ENCODE measurements at regions not wholly inside any gene's neighbourhood (a gene's known extent, or its start where the extent isn't known, plus 50 kb on each side); places are given as distances from the start of the nearest gene placed in this dataset.

- no peak for DNase-seq (ENCODE audit: low read depth, low spot score)
- H3K4me3 ChIP-seq (ENCODE audit: low read length): no peak overlapping the region
Measured at GRCh38 chr4:96092151-96092705, 252.3 kb downstream of the PDHA2 start.

- no peak for DNase-seq (ENCODE audit: low read depth, low spot score)
- H3K4me3 ChIP-seq (ENCODE audit: low read length): no peak overlapping the region
Measured at GRCh38 chr4:96093057-96093456, 253.2 kb downstream of the PDHA2 start.

GRCh38 chr4:96093563-96093962 lies 253.7 kb downstream of the PDHA2 start:
- H3K4me3 ChIP-seq (ENCODE audit: low read length): no peak overlapping the region

GRCh38 chr4:96094183-96094582 lies 254.3 kb downstream of the PDHA2 start:
- no peak for DNase-seq (ENCODE audit: low read depth, low spot score)
- no peak overlapping the region for H3K4me3 ChIP-seq (ENCODE audit: low read length)

More at GRCh38 chr4:96093563-96093962, 253.7 kb downstream of the PDHA2 start:
- DNase-seq (ENCODE audit: low read depth, low spot score): no peak

- H3K4me3 ChIP-seq (ENCODE audit: low read length): no peak overlapping the region
- no peak for DNase-seq (ENCODE audit: low read depth, low spot score)
Measured at GRCh38 chr4:96097040-96097607, 257.2 kb downstream of the PDHA2 start.

- no peak overlapping the region for H3K4me3 ChIP-seq (ENCODE audit: low read length)
- no peak for DNase-seq (ENCODE audit: low read depth, low spot score)
Measured at GRCh38 chr4:96097693-96098092, 257.8 kb downstream of the PDHA2 start.

- no peak overlapping the region for H3K4me3 ChIP-seq (ENCODE audit: low read length)
- no peak for DNase-seq (ENCODE audit: low read depth, low spot score)
Measured at GRCh38 chr4:96099031-96099430, 259.1 kb downstream of the PDHA2 start.

GRCh38 chr4:96102541-96103026 lies 262.7 kb downstream of the PDHA2 start:
- H3K4me3 ChIP-seq (ENCODE audit: low read length): no peak overlapping the region
- no peak for DNase-seq (ENCODE audit: low read depth, low spot score)

- no peak overlapping the region for H3K4me3 ChIP-seq (ENCODE audit: low read length)
- DNase-seq (ENCODE audit: low read depth, low spot score): no peak
Measured at GRCh38 chr4:96103086-96103485, 263.2 kb downstream of the PDHA2 start.

- no peak overlapping the region for H3K4me3 ChIP-seq (ENCODE audit: low read length)
- DNase-seq (ENCODE audit: low read depth, low spot score): no peak
Measured at GRCh38 chr4:96108146-96108545, 268.3 kb downstream of the PDHA2 start.

GRCh38 chr4:96112631-96113030 lies 272.7 kb downstream of the PDHA2 start:
- H3K4me3 ChIP-seq (ENCODE audit: low read length): no peak overlapping the region
- no peak for DNase-seq (ENCODE audit: low read depth, low spot score)

GRCh38 chr4:96120206-96120605 lies 280.3 kb downstream of the PDHA2 start:
- H3K4me3 ChIP-seq (ENCODE audit: low read length): no peak overlapping the region
- no peak for DNase-seq (ENCODE audit: low read depth, low spot score)

- no peak overlapping the region for H3K4me3 ChIP-seq (ENCODE audit: low read length)
- no peak for DNase-seq (ENCODE audit: low read depth, low spot score)
Measured at GRCh38 chr4:96126227-96126626, 286.3 kb downstream of the PDHA2 start.

GRCh38 chr4:96131186-96131585 lies 291.3 kb downstream of the PDHA2 start:
- no peak for DNase-seq (ENCODE audit: low read depth, low spot score)
- no peak overlapping the region for H3K4me3 ChIP-seq (ENCODE audit: low read length)

GRCh38 chr4:96134806-96135205 lies 294.9 kb downstream of the PDHA2 start:
- no peak for DNase-seq (ENCODE audit: low read depth, low spot score)
- H3K4me3 ChIP-seq (ENCODE audit: low read length): no peak overlapping the region

GRCh38 chr4:96136056-96136455 lies 296.2 kb downstream of the PDHA2 start:
- no peak for DNase-seq (ENCODE audit: low read depth, low spot score)
- no peak overlapping the region for H3K4me3 ChIP-seq (ENCODE audit: low read length)

GRCh38 chr4:96139251-96139929 lies 299.5 kb downstream of the PDHA2 start:
- DNase-seq (ENCODE audit: low read depth, low spot score): no peak

GRCh38 chr4:96145601-96146000 lies 305.7 kb downstream of the PDHA2 start:
- H3K4me3 ChIP-seq (ENCODE audit: low read length): no peak overlapping the region
- DNase-seq (ENCODE audit: low read depth, low spot score): no peak

More at GRCh38 chr4:96139251-96139929, 299.5 kb downstream of the PDHA2 start:
- H3K4me3 ChIP-seq (ENCODE audit: low read length): no peak overlapping the region

GRCh38 chr4:96146686-96147085 lies 306.8 kb downstream of the PDHA2 start:
- no peak for DNase-seq (ENCODE audit: low read depth, low spot score)
- H3K4me3 ChIP-seq (ENCODE audit: low read length): no peak overlapping the region

GRCh38 chr4:96149894-96150293 lies 310.0 kb downstream of the PDHA2 start:
- no peak overlapping the region for H3K4me3 ChIP-seq (ENCODE audit: low read length)
- no peak for DNase-seq (ENCODE audit: low read depth, low spot score)

- DNase-seq (ENCODE audit: low read depth, low spot score): no peak
Measured at GRCh38 chr4:96150466-96150865, 310.6 kb downstream of the PDHA2 start.

More at GRCh38 chr4:96150466-96150865, 310.6 kb downstream of the PDHA2 start:
- H3K4me3 ChIP-seq (ENCODE audit: low read length): no peak overlapping the region

Measured in Jurkat, Clone E6-1 (cell line).